HepG2 (cell line): ENCODE measurements at regions not wholly inside any gene's neighbourhood (a gene's known extent, or its start where the extent isn't known, plus 50 kb on each side); places are given as distances from the start of the nearest gene placed in this dataset.

Source experiments
- ATAC-seq: fragments of 200-7000 bp; cut with Tn5 transposase; 3 replicates; pipeline ENCODE4 v1.9.1; 2020; ENCODE audit warnings: mild to moderate bottlenecking, moderate library complexity
- BruUV-seq: library from RNA; stranded (reverse); fragments of 400-500 nt; replicated peaks from 2 replicates; lab custom pipeline; 2021; lab: Mats Ljungman, UMichigan
- CTCF ChIA-PET: fragments of 300-600 bp; formaldehyde crosslinking; extraction: SDS; loops from one replicate; lab custom pipeline; 2021; ENCODE audit warnings: low total read pairs, inconsistent platforms, low intra/inter-chr PET ratio; lab: Yijun Ruan, JAX
- POLR2A ChIA-PET: fragments of 350-600 bp; sonication (Branson Sonifier 250); formaldehyde crosslinking; loops from one replicate; lab custom pipeline; 2020; ENCODE audit warnings: antibody characterized with exemption, inconsistent platforms; lab: Yijun Ruan, JAX
- DNase-seq: peaks from one replicate; pipeline ENCODE4 v3.0.0-alpha.2; 2015; ENCODE audit warnings: low spot score
- FAIRE-seq: peaks from 3 replicates; lab custom pipeline; 2011; peaks lifted over from hg19 to GRCh38; lab: Jason Lieb, UNC
- H2AFZ ChIP-seq: one replicate; pipeline ENCODE4 v1.6.1; 2011; ENCODE audit warnings: low read length, inconsistent platforms
- H3K27ac ChIP-seq: fragments of 300-600 bp; 3 replicates; pipeline ENCODE4 v1.8.0; 2011; ENCODE audit warnings: mixed run types, mild to moderate bottlenecking, mixed read lengths, low read length, inconsistent platforms; ENCODE audit not compliant: insufficient read depth; ENCODE audit errors: extremely low read length
- H3K27me3 ChIP-seq, 2 experiments: fragments of 200-600 bp in 1 of 2; 2 replicates in 1 of 2; 3 replicates in 1 of 2; pipeline versions ENCODE4 v1.6.0 to v1.8.0; 2011; ENCODE audit warnings: low read length in 2 of 2, mild to moderate bottlenecking in 2 of 2, moderate library complexity in 2 of 2, inconsistent platforms in 1 of 2; ENCODE audit not compliant: insufficient read depth in 2 of 2, control insufficient read depth in 1 of 2
- H3K36me3 ChIP-seq, 2 experiments: fragments of 200-600 bp in 1 of 2; replicated peaks in 1 of 2; 2 replicates in 1 of 2; 3 replicates in 1 of 2; pipeline versions ENCODE4 v1.5.1 to v1.8.0; 2011; ENCODE audit warnings: low read length in 2 of 2, inconsistent platforms in 1 of 2; ENCODE audit not compliant: insufficient read depth in 2 of 2, control insufficient read depth in 1 of 2
- H3K4me1 ChIP-seq: 2 replicates; pipeline ENCODE4 v1.5.1; 2012; ENCODE audit warnings: low read length, inconsistent platforms; ENCODE audit not compliant: insufficient read depth
- H3K4me2 ChIP-seq: 2 replicates; pipeline ENCODE4 v1.6.0; 2011; ENCODE audit warnings: low read depth, low read length, inconsistent platforms
- H3K4me3 ChIP-seq, 3 experiments: fragments of 200-600 bp in 1 of 3; sonication (generic), shearing (Covaris generic) in 1 of 3; replicated peaks in 1 of 3; 2 replicates each; pipeline ENCODE4 v1.5.1; 2011 to 2016; ENCODE audit warnings: low read length in 3 of 3, inconsistent platforms in 2 of 3, low read depth in 2 of 3, mild to moderate bottlenecking in 2 of 3, control low read depth in 1 of 3, mixed read lengths in 1 of 3; ENCODE audit not compliant: insufficient read depth in 1 of 3
- H3K79me2 ChIP-seq: one replicate; pipeline ENCODE4 v1.6.1; 2011; ENCODE audit warnings: low read length, inconsistent platforms; ENCODE audit not compliant: insufficient read depth
- H3K9ac ChIP-seq: 2 replicates; pipeline ENCODE4 v1.6.0; 2011; ENCODE audit warnings: mild to moderate bottlenecking, low read depth, low read length, inconsistent platforms; ENCODE audit not compliant: insufficient read depth
- H3K9me3 ChIP-seq: 2 replicates; pipeline ENCODE4 v1.5.1; 2012; ENCODE audit warnings: mild to moderate bottlenecking, low read length
- H4K20me1 ChIP-seq: 2 replicates; pipeline ENCODE4 v1.6.0; 2011; ENCODE audit warnings: inconsistent platforms, mild to moderate bottlenecking, low read length, moderate library complexity; ENCODE audit not compliant: insufficient read depth
- ATM ChIP-seq: fragments of 450-650 bp; IDR thresholded peaks from 2 replicates; pipeline ENCODE4 v1.7.1; 2017; ENCODE audit warnings: mild to moderate bottlenecking, borderline replicate concordance
- HHEX ChIP-seq: IDR thresholded peaks from 2 replicates; pipeline ENCODE4 v1.6.1; 2016; ENCODE audit warnings: control low read depth
- HNRNPUL1 ChIP-seq: fragments of 200-400 bp; formaldehyde crosslinking; IDR thresholded peaks from 2 replicates; pipeline ENCODE4 v1.6.1; 2017; ENCODE audit warnings: low read depth, mild to moderate bottlenecking, low read length, moderate library complexity
- ISL2 ChIP-seq: sonication (generic); formaldehyde crosslinking; IDR thresholded peaks from 2 replicates; pipeline ENCODE4 v1.5.0; 2020; ENCODE audit warnings: missing genetic modification reagents
- KLF12 ChIP-seq: sonication (generic); formaldehyde crosslinking; IDR thresholded peaks from 2 replicates; pipeline ENCODE4 v1.4.0; 2020; ENCODE audit warnings: missing genetic modification reagents, borderline replicate concordance
- ONECUT2 ChIP-seq: sonication (generic); formaldehyde crosslinking; IDR thresholded peaks from 2 replicates; pipeline ENCODE4 v1.4.0; 2020; ENCODE audit warnings: missing genetic modification reagents
- REXO4 ChIP-seq: sonication (generic); formaldehyde crosslinking; IDR thresholded peaks from 2 replicates; pipeline ENCODE4 v1.8.0; 2022; ENCODE audit warnings: missing genetic modification reagents, mild to moderate bottlenecking, borderline replicate concordance
- TARDBP ChIP-seq: sonication (generic); formaldehyde crosslinking; IDR thresholded peaks from 2 replicates; pipeline ENCODE4 v1.8.0; 2022; ENCODE audit warnings: mild to moderate bottlenecking, missing genetic modification reagents
- TRIM24 ChIP-seq: sonication (generic); formaldehyde crosslinking; IDR thresholded peaks from 2 replicates; pipeline ENCODE4 v1.8.0; 2022; ENCODE audit warnings: mild to moderate bottlenecking, missing genetic modification reagents
- ZFP41 ChIP-seq: sonication (generic); formaldehyde crosslinking; IDR thresholded peaks from 2 replicates; pipeline ENCODE4 v1.4.0; 2020; ENCODE audit warnings: mild to moderate bottlenecking, missing genetic modification reagents, borderline replicate concordance
- ZNF160 ChIP-seq: sonication (generic); formaldehyde crosslinking; IDR thresholded peaks from 2 replicates; pipeline ENCODE4 v1.8.0; 2022; ENCODE audit warnings: mild to moderate bottlenecking, inconsistent platforms, missing genetic modification reagents
- ZNF333 ChIP-seq: sonication (generic); formaldehyde crosslinking; IDR thresholded peaks from 2 replicates; pipeline ENCODE4 v1.4.0; 2020; ENCODE audit warnings: mild to moderate bottlenecking, missing genetic modification reagents, borderline replicate concordance
- WGBS: methylation state at CpG from one replicate; pipeline ENCODE4 v1.1.6; 2017; ENCODE audit warnings: low lambda C conversion rate; 5-methylcytosine and 5-hydroxymethylcytosine counted together
- in situ Hi-C: cut with HindIII; loops from 2 replicates; pipeline ENCODE4 v1.10.0; 2017; ENCODE audit warnings: low pct_unique_long_range_greater_than_20kb; ENCODE audit not compliant: extremely low pct_ligation_motif_present
- intact Hi-C: fragments of 100-400 bp; cut with micrococcal nuclease; formaldehyde crosslinking; loops from one replicate; pipeline ENCODE4 v1.10.0; 2022; ENCODE audit not compliant: unreplicated experiment
- TF ChIP-seq, protein P1 (sequence below): sonication (generic); formaldehyde crosslinking; IDR thresholded peaks from 2 replicates; pipeline ENCODE4 v1.9.0; 2022; ENCODE audit warnings: missing genetic modification reagents, mild to moderate bottlenecking, borderline replicate concordance
- TF ChIP-seq, protein P2 (sequence below): sonication (generic); formaldehyde crosslinking; IDR thresholded peaks from 2 replicates; pipeline ENCODE4 v1.4.0; 2020; ENCODE audit warnings: mild to moderate bottlenecking, missing genetic modification reagents
- TF ChIP-seq, protein P3 (sequence below): sonication (generic); formaldehyde crosslinking; IDR thresholded peaks from 2 replicates; pipeline ENCODE4 v1.4.0; 2020; ENCODE audit warnings: mild to moderate bottlenecking, missing genetic modification reagents

GRCh38 chr13:107020393-107020792 is 452.5 kb upstream of the ARGLU1 start:
- intact Hi-C loops, result no loop called here
- DNase-seq (no peak), FAIRE-seq (no peak)

More at GRCh38 chr13:107020393-107020792, 452.5 kb upstream of the ARGLU1 start:
- no peak overlapping the region for H3K4me2 ChIP-seq
- H2AFZ ChIP-seq, result no peak overlapping the region
- POLR2A ChIA-PET, result no interaction called here
- no peak for TF ChIP-seq REXO4 (CRISPR knock-in tag)
- no peak for TF ChIP-seq TARDBP
- no peak for TF ChIP-seq ZFP41 (CRISPR knock-in tag)
- TF ChIP-seq TRIM24 (CRISPR knock-in tag), result no peak
- TF ChIP-seq HNRNPUL1, result no peak
- TF ChIP-seq KLF12 (CRISPR knock-in tag), result no peak
- TF ChIP-seq, protein P1, sequence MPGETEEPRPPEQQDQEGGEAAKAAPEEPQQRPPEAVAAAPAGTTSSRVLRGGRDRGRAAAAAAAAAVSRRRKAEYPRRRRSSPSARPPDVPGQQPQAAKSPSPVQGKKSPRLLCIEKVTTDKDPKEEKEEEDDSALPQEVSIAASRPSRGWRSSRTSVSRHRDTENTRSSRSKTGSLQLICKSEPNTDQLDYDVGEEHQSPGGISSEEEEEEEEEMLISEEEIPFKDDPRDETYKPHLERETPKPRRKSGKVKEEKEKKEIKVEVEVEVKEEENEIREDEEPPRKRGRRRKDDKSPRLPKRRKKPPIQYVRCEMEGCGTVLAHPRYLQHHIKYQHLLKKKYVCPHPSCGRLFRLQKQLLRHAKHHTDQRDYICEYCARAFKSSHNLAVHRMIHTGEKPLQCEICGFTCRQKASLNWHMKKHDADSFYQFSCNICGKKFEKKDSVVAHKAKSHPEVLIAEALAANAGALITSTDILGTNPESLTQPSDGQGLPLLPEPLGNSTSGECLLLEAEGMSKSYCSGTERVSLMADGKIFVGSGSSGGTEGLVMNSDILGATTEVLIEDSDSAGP (CRISPR knock-in tag), result no peak
- no peak for TF ChIP-seq ZNF333 (CRISPR knock-in tag)
- TF ChIP-seq ISL2 (CRISPR knock-in tag), result no peak
- TF ChIP-seq, protein P2, sequence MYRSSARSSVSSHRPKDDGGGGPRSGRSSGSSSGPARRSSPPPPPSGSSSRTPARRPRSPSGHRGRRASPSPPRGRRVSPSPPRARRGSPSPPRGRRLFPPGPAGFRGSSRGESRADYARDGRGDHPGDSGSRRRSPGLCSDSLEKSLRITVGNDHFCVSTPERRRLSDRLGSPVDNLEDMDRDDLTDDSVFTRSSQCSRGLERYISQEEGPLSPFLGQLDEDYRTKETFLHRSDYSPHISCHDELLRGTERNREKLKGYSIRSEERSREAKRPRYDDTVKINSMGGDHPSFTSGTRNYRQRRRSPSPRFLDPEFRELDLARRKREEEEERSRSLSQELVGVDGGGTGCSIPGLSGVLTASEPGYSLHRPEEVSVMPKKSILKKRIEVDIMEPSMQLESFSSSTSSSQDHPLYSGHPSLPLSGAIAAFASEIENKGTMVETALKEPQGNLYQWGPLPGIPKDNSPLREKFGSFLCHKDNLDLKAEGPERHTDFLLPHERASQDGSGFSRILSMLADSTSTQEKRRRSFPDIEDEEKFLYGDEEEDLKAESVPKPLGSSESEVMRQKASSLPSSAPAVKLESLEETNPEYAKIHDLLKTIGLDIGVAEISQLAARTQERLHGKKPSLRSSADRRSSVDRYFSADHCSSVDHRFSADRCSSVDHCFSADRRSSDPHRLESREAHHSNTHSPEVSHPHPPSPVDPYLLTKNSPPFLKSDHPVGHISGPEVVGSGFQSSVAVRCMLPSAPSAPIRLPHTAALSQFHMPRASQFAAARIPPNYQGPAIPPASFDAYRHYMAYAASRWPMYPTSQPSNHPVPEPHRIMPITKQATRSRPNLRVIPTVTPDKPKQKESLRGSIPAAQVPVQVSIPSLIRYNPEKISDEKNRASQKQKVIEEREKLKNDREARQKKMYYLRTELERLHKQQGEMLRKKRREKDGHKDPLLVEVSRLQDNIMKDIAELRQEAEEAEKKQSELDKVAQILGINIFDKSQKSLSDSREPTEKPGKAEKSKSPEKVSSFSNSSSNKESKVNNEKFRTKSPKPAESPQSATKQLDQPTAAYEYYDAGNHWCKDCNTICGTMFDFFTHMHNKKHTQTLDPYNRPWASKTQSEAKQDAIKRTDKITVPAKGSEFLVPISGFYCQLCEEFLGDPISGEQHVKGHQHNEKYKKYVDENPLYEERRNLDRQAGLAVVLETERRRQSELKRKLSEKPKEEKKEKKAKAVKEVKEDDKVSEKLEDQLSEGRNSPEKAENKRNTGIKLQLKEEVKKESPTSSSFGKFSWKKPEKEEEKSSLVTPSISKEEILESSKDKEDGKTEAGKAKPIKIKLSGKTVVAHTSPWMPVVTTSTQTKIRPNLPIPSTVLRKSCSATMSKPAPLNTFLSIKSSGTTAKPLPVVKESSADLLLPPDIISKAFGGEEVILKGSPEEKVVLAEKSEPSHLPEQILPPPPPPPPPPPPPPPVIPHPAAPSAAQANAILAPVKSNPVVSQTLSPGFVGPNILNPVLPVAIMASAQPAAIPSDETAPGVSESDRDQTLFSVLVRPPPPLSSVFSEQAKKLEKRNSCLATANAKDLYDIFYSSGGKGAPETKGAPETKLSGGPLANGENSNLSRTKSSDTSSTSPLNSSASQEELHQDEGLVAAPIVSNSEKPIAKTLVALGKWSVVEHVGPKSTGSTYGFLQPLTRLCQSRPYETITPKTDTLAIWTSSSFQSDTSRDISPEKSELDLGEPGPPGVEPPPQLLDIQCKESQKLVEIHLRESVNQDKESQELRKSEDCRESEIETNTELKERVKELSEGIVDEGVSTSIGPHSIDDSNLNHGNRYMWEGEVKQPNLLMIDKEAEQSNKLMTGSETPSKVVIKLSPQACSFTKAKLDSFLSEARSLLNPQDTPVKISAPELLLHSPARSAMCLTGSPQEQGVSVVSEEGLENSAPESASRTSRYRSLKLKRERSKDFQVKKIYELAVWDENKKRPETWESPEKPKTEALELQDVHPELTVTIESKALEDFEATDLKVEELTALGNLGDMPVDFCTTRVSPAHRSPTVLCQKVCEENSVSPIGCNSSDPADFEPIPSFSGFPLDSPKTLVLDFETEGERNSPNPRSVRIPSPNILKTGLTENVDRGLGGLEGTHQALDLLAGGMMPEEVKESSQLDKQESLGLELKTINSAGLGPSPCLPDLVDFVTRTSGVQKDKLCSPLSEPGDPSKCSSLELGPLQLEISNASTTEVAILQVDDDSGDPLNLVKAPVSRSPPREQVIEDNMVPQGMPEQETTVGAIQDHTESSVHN (CRISPR knock-in tag), result no peak
- TF ChIP-seq HHEX (CRISPR knock-in tag), result no peak
- no peak for TF ChIP-seq ONECUT2
- TF ChIP-seq, protein P3, sequence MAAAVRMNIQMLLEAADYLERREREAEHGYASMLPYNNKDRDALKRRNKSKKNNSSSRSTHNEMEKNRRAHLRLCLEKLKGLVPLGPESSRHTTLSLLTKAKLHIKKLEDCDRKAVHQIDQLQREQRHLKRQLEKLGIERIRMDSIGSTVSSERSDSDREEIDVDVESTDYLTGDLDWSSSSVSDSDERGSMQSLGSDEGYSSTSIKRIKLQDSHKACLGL (CRISPR knock-in tag), result no peak
- TF ChIP-seq ATM, result no peak
- no peak for TF ChIP-seq ZNF160
- no peaks in the 10 kb centered on the region for H3K4me1 ChIP-seq
- no peaks in the 10 kb centered on the region for H3K27me3 ChIP-seq
- H3K27ac ChIP-seq, result no peak overlapping the region
- H3K9me3 ChIP-seq, result peaks cover 11% of the 10 kb centered on the region; the same call in 1 of the 2 replicates
- no peaks in the 10 kb centered on the region for H4K20me1 ChIP-seq
- 28% methylated on average over 7 of the region's 7 CpGs for WGBS
- no peaks in the 10 kb centered on the region for H3K79me2 ChIP-seq
- no TSS peak for BruUV-seq
- in situ Hi-C loops, result no loop called here
- H3K4me3 ChIP-seq, result no peak overlapping the region
- no peak overlapping the region for H3K9ac ChIP-seq
- no peaks in the 10 kb centered on the region for H3K36me3 ChIP-seq
- CTCF ChIA-PET, result no interaction called here
- ATAC-seq, result no peak
